ENCODE measurements at regions not wholly inside any gene's neighbourhood (a gene's known extent, or its start where the extent isn't known, plus 50 kb on each side); places are given as distances from the start of the nearest gene placed in this dataset.

DNA sequence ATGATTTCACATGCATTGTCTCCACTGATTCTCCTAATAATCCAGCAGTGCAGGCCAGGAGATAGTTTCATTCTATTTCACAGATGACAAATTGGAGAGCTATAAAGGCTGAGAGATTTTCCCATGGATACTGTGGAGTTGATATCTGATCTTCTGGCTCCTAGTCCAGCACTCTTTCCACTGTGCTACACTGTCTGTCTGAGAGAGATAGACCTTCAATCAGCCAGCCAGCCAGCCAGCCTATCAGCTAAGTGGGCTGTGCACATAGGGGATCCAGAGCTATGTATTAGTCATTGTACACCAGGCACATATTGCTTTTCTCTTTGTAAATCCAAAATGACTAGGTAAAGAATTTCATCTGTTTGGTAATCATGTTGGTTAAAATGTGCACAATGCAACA lies 91.8 kb upstream of the ATP2B1 start:
- Histone ChIP-seq H3K27me3 (ENCODE audit: insufficient read depth, low read depth, low read length) (no peaks in the 10 kb centered on the region), H3K36me3 (ENCODE audit: insufficient read depth, low read length) (no peaks in the 10 kb centered on the region), H3K9me2 (ENCODE audit: insufficient read depth, low read length) (no peaks in the 10 kb centered on the region), H3K4me3 (ENCODE audit: low read length) (no peak overlapping the region), H2AFZ (ENCODE audit: low read depth, low read length) (no peak overlapping the region), H3K9me3 (ENCODE audit: low read length) (no peaks in the 10 kb centered on the region), H4K20me1 (ENCODE audit: insufficient read depth) (no peaks in the 10 kb centered on the region), H3K79me2 (replicated peaks; ENCODE audit: insufficient read depth, low read length) (no peaks in the 10 kb centered on the region), H3K9ac (ENCODE audit: low read length) (no peak overlapping the region), H3K27ac (ENCODE audit: low read length) (no peak overlapping the region), H3F3A (ENCODE audit: insufficient read depth, low read length, poor library complexity, severe bottlenecking) (no peaks in the 10 kb centered on the region), H3K4me2 (ENCODE audit: low read length) (no peak overlapping the region)
- TF ChIP-seq EZH2 (IDR thresholded peaks at IDR 0.05; ENCODE audit: borderline replicate concordance, insufficient read depth, low read length, poor library complexity, severe bottlenecking) (no peak), SMC3 (conservative IDR thresholded peaks at IDR 0.05; ENCODE audit: poor library complexity) (no peak), POLR2AphosphoS5 (IDR thresholded peaks at IDR 0.05) (no peak), TAF1 (IDR thresholded peaks at IDR 0.05; ENCODE audit: low read depth) (no peak), EP300 (conservative IDR thresholded peaks at IDR 0.05; ENCODE audit: poor library complexity, severe bottlenecking) (no peak), RAD21 (conservative IDR thresholded peaks at IDR 0.05) (no peak), MXI1 (conservative IDR thresholded peaks at IDR 0.05; ENCODE audit: poor library complexity, severe bottlenecking) (no peak)
- TF ChIP-seq, protein P1, sequence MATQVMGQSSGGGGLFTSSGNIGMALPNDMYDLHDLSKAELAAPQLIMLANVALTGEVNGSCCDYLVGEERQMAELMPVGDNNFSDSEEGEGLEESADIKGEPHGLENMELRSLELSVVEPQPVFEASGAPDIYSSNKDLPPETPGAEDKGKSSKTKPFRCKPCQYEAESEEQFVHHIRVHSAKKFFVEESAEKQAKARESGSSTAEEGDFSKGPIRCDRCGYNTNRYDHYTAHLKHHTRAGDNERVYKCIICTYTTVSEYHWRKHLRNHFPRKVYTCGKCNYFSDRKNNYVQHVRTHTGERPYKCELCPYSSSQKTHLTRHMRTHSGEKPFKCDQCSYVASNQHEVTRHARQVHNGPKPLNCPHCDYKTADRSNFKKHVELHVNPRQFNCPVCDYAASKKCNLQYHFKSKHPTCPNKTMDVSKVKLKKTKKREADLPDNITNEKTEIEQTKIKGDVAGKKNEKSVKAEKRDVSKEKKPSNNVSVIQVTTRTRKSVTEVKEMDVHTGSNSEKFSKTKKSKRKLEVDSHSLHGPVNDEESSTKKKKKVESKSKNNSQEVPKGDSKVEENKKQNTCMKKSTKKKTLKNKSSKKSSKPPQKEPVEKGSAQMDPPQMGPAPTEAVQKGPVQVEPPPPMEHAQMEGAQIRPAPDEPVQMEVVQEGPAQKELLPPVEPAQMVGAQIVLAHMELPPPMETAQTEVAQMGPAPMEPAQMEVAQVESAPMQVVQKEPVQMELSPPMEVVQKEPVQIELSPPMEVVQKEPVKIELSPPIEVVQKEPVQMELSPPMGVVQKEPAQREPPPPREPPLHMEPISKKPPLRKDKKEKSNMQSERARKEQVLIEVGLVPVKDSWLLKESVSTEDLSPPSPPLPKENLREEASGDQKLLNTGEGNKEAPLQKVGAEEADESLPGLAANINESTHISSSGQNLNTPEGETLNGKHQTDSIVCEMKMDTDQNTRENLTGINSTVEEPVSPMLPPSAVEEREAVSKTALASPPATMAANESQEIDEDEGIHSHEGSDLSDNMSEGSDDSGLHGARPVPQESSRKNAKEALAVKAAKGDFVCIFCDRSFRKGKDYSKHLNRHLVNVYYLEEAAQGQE (IDR thresholded peaks at IDR 0.05; ENCODE audit: borderline replicate concordance), result no peak
- TF ChIP-seq, protein P2, sequence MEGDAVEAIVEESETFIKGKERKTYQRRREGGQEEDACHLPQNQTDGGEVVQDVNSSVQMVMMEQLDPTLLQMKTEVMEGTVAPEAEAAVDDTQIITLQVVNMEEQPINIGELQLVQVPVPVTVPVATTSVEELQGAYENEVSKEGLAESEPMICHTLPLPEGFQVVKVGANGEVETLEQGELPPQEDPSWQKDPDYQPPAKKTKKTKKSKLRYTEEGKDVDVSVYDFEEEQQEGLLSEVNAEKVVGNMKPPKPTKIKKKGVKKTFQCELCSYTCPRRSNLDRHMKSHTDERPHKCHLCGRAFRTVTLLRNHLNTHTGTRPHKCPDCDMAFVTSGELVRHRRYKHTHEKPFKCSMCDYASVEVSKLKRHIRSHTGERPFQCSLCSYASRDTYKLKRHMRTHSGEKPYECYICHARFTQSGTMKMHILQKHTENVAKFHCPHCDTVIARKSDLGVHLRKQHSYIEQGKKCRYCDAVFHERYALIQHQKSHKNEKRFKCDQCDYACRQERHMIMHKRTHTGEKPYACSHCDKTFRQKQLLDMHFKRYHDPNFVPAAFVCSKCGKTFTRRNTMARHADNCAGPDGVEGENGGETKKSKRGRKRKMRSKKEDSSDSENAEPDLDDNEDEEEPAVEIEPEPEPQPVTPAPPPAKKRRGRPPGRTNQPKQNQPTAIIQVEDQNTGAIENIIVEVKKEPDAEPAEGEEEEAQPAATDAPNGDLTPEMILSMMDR (IDR thresholded peaks at IDR 0.05; ENCODE audit: poor library complexity, severe bottlenecking), result no peak

DNA sequence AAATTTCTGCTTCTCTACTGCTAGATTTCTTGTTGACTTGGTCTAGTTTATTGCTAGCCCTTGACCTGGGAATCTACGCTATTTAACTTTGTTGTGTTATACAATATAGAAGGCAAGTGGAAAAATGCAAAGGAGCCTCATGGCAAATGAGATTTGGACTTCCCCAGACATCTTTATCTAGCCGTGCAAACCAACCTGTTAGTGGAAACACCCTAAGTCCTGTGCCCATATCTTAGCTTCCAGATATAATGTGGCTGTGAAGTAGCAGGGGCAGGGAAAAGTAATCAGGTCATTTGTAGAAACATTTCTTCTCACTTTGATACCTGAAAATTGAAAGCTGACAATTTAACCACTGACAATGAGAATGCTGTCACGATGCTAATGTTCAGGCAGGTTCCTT lies 90.7 kb upstream of the ATP2B1 start:
- TF ChIP-seq EZH2 (IDR thresholded peaks at IDR 0.05; ENCODE audit: borderline replicate concordance, insufficient read depth, low read length, poor library complexity, severe bottlenecking), result no peak
- TF ChIP-seq RAD21 (conservative IDR thresholded peaks at IDR 0.05), result no peak
- no peak for TF ChIP-seq SMC3 (conservative IDR thresholded peaks at IDR 0.05; ENCODE audit: poor library complexity)
- TF ChIP-seq MXI1 (conservative IDR thresholded peaks at IDR 0.05; ENCODE audit: poor library complexity, severe bottlenecking), result no peak
- TF ChIP-seq, protein P1 (IDR thresholded peaks at IDR 0.05; ENCODE audit: borderline replicate concordance), result no peak
- TF ChIP-seq, protein P2 (IDR thresholded peaks at IDR 0.05; ENCODE audit: poor library complexity, severe bottlenecking), result no peak
- no peak for TF ChIP-seq TAF1 (IDR thresholded peaks at IDR 0.05; ENCODE audit: low read depth)
- no peak for TF ChIP-seq EP300 (conservative IDR thresholded peaks at IDR 0.05; ENCODE audit: poor library complexity, severe bottlenecking)
- no peak for TF ChIP-seq POLR2AphosphoS5 (IDR thresholded peaks at IDR 0.05)
- H4K20me1 ChIP-seq (ENCODE audit: insufficient read depth), result no peaks in the 10 kb centered on the region

More for the DNA sequence above, 90.7 kb upstream of the ATP2B1 start:
- Histone ChIP-seq H3K9me3 (ENCODE audit: low read length) (no peaks in the 10 kb centered on the region), H3K9me2 (ENCODE audit: insufficient read depth, low read length) (no peaks in the 10 kb centered on the region), H3K36me3 (ENCODE audit: insufficient read depth, low read length) (no peaks in the 10 kb centered on the region), H3K79me2 (replicated peaks; ENCODE audit: insufficient read depth, low read length) (no peaks in the 10 kb centered on the region), H3K4me2 (ENCODE audit: low read length) (no peak overlapping the region), H3F3A (ENCODE audit: insufficient read depth, low read length, poor library complexity, severe bottlenecking) (no peaks in the 10 kb centered on the region), H3K27ac (ENCODE audit: low read length) (no peak overlapping the region), H3K4me3 (ENCODE audit: low read length) (no peak overlapping the region), H2AFZ (ENCODE audit: low read depth, low read length) (no peak overlapping the region), H3K27me3 (ENCODE audit: insufficient read depth, low read depth, low read length) (no peaks in the 10 kb centered on the region), H3K9ac (ENCODE audit: low read length) (no peak overlapping the region)

Measured in neural cell (in vitro differentiated cells).